Ovary (tissue), 7 donors: ENCODE measurements at regions not wholly inside any gene's neighbourhood (a gene's known extent, or its start where the extent isn't known, plus 50 kb on each side); places are given as distances from the start of the nearest gene placed in this dataset.

Experiments
- DNase-seq, 5 donors: peaks; one replicate each; pipeline ENCODE4 v3.0.0-alpha.2; 2019 to 2020
- H3K27ac ChIP-seq, 2 donors: fragments of 200-600 bp; one replicate each; pipeline versions ENCODE4 v1.5.1 to v1.8.0; 2019 to 2022
- H3K27me3 ChIP-seq: fragments of 200-600 bp; one replicate; pipeline ENCODE4 v1.8.0; 2022
- H3K36me3 ChIP-seq: fragments of 200-600 bp; sonication (generic); one replicate; pipeline ENCODE4 v1.5.1; 2019
- H3K4me1 ChIP-seq: one replicate; pipeline ENCODE4 v1.8.1; 2013; ENCODE audit warnings: mild to moderate bottlenecking, moderate library complexity; ENCODE audit not compliant: insufficient read depth
- H3K4me3 ChIP-seq: fragments of 200-600 bp; sonication (generic); one replicate; pipeline ENCODE4 v1.5.1; 2017
- H3K9me3 ChIP-seq, 2 donors: fragments of 200-600 bp in 1 of 2; sonication (generic) in 1 of 2; one replicate each; pipeline versions ENCODE4 v1.5.1 to v1.8.1; 2013 to 2019; ENCODE audit warnings: mild to moderate bottlenecking in 1 of 2, moderate library complexity in 1 of 2
- CTCF ChIP-seq, 3 donors: fragments of 450-650 bp in 2 of 3; fragments of 200-600 bp in 1 of 3; IDR thresholded peaks; one replicate each; pipeline versions ENCODE4 v1.5.1 to v1.8.0; 2016 to 2022; ENCODE audit warnings: antibody characterized with exemption in 3 of 3, mild to moderate bottlenecking in 1 of 3
- EP300 ChIP-seq: sonication (generic); formaldehyde crosslinking; IDR thresholded peaks from one replicate; pipeline ENCODE4 v1.6.1; 2017; ENCODE audit warnings: antibody characterized with exemption
- POLR2A ChIP-seq: fragments of 450-650 bp; IDR thresholded peaks from one replicate; pipeline ENCODE4 v1.6.1; 2017; ENCODE audit warnings: antibody characterized with exemption, mild to moderate bottlenecking, moderate library complexity
- WGBS, 3 donors: extraction: QIAGEN DNeasy Blood & Tissue Kit in 1 of 3; methylation state at CpG; one replicate each; pipeline versions ENCODE4 v1.1.5 to v1.1.7; 2013 to 2017; 5-methylcytosine and 5-hydroxymethylcytosine counted together
- intact Hi-C, 4 donors: fragments of 100-400 bp; cut with DNase I; formaldehyde crosslinking; loops; one replicate each; pipeline versions ENCODE4 v1.11.0 to v1.15.1; 2022 to 2023
- donor health status: DM: no; HTN: no; CAD: no; lungs with moderate emphysema.
- donor health status: DM: no; HTN: no; CAD: no.
- donor health status: Bipolar disorder and iron deficiency.
- donor health status: DM: no; HTN: no; CAD: no.
- donor health status: DM: yes; HTN: yes; CAD: no.

- no peak for DNase-seq
- TF ChIP-seq EP300, result no peak
- no peak for TF ChIP-seq POLR2A
- TF ChIP-seq CTCF (IDR thresholded peaks at IDR 0.05), result no peak
- H3K36me3 ChIP-seq, result no peaks in the 10 kb centered on the region
- no peaks in the 10 kb centered on the region for H3K9me3 ChIP-seq
- WGBS, 3 donors, result 61 to 74% (median 67%) methylated on average over 3 of the region's 3 CpGs
- no peak overlapping the region for H3K4me3 ChIP-seq
- no peak overlapping the region for H3K27ac ChIP-seq
- intact Hi-C loops, result no loop called here
- H3K4me1 ChIP-seq, result no peaks in the 10 kb centered on the region
- H3K27me3 ChIP-seq, result no peaks in the 10 kb centered on the region
Measured at GRCh38 chr21:18959817-18960216, 556.2 kb upstream of the TMPRSS15 start.

GRCh38 chr21:18960306-18960705, 556.7 kb upstream of the TMPRSS15 start:
- DNase-seq, result no peak
- Histone ChIP-seq H3K27me3 (no peaks in the 10 kb centered on the region), H3K27ac (no peak overlapping the region), H3K4me1 (no peaks in the 10 kb centered on the region), H3K36me3 (no peaks in the 10 kb centered on the region), H3K9me3 (no peaks in the 10 kb centered on the region), H3K4me3 (no peak overlapping the region)
- intact Hi-C loops, result no loop called here
- WGBS, 3 donors, result 72 to 81% (median 81%) methylated on average over 3 of the region's 3 CpGs
- TF ChIP-seq CTCF (IDR thresholded peaks at IDR 0.05), result no peak
- no peak for TF ChIP-seq EP300
- no peak for TF ChIP-seq POLR2A

DNA sequence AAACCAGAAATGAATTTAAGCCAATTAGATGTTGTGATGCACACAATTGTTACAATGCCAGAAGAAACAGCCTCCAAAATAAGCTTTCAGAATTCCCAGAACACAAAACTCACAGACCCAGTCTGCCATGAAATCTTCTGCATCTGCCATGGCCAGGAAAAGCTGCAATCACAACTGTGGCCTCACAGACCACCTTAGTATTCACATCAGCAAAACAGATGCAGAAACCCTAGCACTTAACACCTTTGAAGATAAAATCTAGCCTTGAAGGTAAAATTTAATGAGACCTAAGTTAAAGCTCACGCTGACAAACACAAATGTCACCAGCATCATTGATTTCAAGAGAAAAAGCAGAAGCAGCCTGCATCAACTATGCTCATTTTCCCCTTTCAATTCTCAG, 566.8 kb upstream of the TMPRSS15 start:
- DNase-seq, result no peak
- 59 to 70% (median 69%) methylated on average over 1 of the region's 1 CpG for WGBS, 3 donors
- Histone ChIP-seq H3K27ac (no peak overlapping the region), H3K4me3 (no peak overlapping the region), H3K36me3 (no peaks in the 10 kb centered on the region), H3K9me3 (no peaks in the 10 kb centered on the region), H3K4me1 (no peaks in the 10 kb centered on the region), H3K27me3 (peaks cover 6% of the 10 kb centered on the region)
- TF ChIP-seq POLR2A, result no peak
- intact Hi-C loops, result no loop called here

GRCh38 chr21:18970941-18971340, 567.4 kb upstream of the TMPRSS15 start:
- no peaks in the 10 kb centered on the region for H3K4me1 ChIP-seq
- TF ChIP-seq CTCF (IDR thresholded peaks at IDR 0.05), result no peak
- no peak for TF ChIP-seq POLR2A
- TF ChIP-seq EP300, result no peak
- peaks cover 6% of the 10 kb centered on the region for H3K27me3 ChIP-seq
- H3K9me3 ChIP-seq, result no peaks in the 10 kb centered on the region
- DNase-seq, result no peak
- intact Hi-C loops, result no loop called here
- H3K4me3 ChIP-seq, result no peak overlapping the region
- H3K27ac ChIP-seq, result no peak overlapping the region
- H3K36me3 ChIP-seq, result no peaks in the 10 kb centered on the region
- WGBS, 3 donors, result 0 to 30% (median 25%) methylated on average over 1 of the region's 1 CpG

- Histone ChIP-seq H3K27ac (no peak overlapping the region), H3K4me3 (no peak overlapping the region), H3K36me3 (no peaks in the 10 kb centered on the region), H3K9me3 (no peaks in the 10 kb centered on the region), H3K4me1 (no peaks in the 10 kb centered on the region), H3K27me3 (no peaks in the 10 kb centered on the region)
- intact Hi-C loops, result no loop called here
- DNase-seq, result no peak
- no peak for TF ChIP-seq EP300
- no peak for TF ChIP-seq POLR2A
- no peak for TF ChIP-seq CTCF (IDR thresholded peaks at IDR 0.05)
Measured at GRCh38 chr21:18985584-18985983, 582.0 kb upstream of the TMPRSS15 start.
